HG02970 (cell line): ENCODE measurements at regions not wholly inside any gene's neighbourhood (a gene's known extent, or its start where the extent isn't known, plus 50 kb on each side); places are given as distances from the start of the nearest gene placed in this dataset.
A peak's percentile ranks its signal among the peaks of the same experiment; 100 is the strongest.

Source experiments
- ATAC-seq: cut with Tn5 transposase; IDR thresholded peaks from one replicate; pipeline ENCODE4 v1.9.1; 2021; ENCODE audit warnings: mild to moderate bottlenecking, moderate library complexity, moderate number of reproducible peaks; ENCODE audit not compliant: unreplicated experiment, low FRiP score

DNA sequence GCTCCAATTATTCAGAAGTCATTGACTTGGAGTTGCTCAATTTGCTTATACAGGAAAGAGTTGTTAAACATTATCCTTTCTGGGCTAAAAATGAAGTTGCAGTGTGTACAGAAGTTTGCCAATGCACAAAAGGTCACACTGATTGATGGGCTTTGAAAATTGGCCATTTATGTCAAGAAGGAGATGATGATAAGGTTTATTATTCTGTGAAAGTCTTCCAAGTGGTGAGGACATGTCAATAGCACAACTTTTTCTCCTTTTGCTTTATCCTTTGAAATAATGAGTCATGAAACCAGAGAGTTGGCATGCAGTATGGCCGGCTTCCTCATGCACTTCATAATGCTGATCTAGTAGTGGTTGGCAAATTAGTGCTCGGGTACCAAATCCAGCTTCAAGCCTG lies 848.5 kb upstream of the WWC1 start:
- no peak for ATAC-seq

DNA sequence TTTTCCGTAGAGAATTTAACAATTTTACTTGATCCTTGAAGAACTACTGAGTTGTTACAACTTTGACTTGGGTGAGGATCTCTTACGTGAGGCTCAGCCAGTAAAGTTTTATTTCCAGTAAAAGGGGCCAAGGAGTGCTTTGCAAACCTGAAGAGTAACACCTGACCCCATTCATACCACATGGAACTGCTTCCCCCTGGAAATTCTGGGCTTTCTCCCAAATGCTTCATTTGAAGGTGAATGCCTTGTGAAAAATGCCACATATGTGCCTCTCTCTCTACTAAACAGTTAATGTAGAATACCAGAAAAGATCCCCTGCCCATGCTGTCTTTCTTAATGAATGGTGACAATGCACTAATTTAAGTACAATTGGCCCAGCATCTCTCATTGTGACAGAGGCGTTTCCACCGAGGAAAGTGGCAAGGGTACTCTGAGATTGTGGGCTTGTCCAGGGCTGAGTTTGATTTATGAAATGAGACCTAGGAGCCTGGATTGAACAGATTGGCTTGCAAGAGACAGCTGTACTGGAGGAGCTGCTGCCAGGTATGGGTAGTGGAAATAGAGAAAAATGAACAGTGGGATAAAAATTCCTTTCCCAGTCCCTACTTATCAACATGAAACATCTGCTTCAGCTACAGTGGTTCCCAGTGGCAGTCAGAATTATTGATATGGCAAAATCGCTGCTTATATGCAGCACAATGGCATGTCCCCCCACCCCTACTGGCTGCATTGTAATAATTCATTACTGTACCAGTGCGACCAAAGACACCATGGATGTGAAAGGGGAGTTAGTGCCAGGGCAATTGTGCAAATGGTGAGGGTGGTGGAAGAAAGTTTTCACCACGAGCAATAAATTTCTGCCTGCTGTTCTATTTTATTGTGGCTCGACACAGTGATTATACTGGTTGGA lies 843.7 kb upstream of the WWC1 start:
- no peak for ATAC-seq

DNA sequence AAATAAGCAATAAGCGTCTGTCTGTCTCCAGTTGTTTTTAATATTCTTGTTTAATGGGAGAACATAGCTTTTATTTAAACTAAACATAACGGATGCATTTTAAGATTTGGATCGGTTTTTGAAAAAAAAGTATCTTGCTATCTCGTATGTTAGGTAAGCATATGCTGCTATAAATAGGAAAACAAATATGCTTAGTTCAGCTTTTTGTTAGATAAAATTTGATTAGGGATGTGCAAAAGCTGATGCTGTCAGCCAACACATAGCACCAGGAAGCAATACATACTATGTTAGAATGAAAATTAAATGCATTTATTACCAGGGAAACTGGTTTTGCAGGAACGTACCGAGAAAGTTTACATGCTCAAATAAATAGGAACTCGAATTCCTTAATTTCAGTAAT lies 843.1 kb upstream of the WWC1 start:
- no peak for ATAC-seq

DNA sequence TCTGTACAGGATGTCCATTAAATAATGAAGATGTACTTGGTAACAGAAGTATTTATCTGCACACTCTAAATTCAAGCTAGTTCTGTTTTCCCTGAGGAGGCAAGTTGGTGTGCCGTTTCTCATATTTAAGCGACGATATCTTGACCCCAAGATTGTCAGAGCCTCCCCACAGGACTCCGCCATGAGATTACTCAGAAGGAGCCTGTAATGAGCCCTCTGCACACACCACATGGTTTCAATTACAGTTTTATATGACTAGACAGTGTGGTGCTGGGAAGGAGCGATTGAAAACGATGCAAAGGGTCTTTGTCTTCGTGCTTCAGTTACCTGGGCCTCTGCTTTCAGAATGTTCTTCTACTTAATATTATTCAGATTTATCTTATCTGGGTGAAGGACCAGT lies 840.4 kb upstream of the WWC1 start:
- ATAC-seq: no peak

DNA sequence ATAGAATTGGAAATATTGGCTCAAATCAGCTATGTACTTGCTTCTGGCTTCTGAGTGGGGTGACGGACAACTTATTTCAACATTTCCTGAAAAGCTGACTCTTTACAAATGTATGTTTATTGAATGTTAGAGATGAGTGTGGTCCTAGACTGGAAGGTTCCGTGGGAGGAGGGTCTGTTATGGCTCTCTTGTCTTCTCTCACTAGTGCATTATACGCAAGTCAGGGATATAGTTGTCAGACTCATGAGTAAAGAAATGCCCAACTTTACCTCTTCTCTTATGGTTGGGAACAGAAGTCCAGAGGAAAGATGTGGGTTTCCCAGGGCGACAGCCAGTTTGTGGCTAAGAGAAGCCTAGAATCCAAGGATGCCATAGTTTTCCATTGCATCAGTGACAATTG lies 839.3 kb upstream of the WWC1 start:
- ATAC-seq: no peak

DNA sequence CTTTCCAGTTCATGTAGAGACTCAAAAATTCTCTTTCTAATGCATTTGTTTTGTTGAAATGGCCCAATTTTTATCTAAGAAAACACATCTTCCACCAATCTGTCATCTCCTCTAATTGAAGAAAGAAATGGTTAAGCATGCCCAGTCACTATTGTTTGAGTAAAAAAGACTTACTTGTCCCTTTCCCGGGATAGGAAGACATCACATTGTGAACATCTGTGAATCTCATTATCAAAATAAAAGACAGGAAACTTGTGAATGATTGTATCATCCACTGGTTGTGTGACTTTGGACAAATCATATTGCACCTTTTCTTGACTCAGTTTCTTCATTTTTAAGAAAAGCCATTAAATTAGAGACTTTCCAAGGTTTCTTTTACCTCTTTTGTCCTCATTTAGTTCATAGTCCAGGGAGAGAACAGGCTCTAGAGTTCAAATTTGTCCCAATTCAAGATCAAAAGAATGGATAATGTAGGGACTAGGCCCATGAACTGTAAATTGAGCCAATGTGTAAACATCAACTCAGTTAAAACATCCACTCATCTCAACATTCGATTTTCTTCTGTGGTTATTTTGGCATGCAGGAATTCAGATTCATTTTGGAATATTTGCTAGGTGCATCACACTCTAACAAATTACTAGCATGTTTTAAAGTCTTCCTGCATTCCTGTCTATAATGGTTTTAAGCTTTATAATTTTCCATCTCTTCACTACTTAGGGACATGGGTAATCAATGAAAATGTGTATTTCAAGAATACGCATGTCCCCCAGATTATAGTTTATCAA lies 838.0 kb upstream of the WWC1 start:
- no peak for ATAC-seq

DNA sequence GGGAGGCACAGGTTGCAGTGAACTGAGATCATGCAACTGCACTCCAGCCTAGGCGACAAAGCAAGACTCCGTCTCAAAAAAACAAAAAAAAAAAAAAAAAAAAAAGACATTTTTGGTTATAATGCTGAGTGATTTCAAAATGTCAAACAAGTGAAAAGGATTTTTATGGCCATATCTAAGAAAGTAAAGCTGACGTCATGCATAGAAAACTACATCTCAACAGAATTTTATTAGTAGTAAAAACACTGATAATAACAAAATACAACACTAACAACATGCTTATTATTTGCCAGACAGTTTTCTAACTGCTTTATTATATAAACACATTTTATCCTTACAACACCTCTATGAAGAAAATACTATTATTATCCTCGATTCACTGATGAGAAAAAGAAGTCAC lies 833.0 kb upstream of the WWC1 start:
- ATAC-seq: no peak

DNA sequence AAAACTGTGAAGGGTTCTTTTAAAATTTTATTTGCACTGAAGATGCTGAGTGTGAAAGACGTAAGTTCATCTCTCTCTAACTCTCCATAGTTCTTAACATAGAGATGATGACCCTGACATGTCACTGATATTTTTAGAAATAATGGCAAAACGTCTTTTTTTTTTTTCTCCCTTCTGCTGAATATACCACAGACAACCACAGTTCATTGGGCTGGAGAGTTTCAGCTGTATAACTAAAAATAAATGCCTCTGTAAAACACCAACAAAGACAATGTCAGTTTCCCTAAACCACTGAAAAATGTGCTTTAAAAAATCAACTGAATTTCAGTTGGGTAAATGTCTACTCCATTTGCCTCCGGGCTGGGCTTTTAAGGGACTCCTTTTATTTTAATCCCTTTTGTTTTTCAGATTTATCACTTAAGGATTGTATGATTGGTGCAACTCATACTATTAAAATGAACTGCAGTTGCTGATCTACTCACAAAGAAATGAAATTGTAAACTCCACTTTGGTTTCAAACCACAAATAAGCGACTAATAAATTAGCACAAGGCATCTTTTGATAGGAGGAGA lies 830.9 kb upstream of the WWC1 start:
- no peak for ATAC-seq

DNA sequence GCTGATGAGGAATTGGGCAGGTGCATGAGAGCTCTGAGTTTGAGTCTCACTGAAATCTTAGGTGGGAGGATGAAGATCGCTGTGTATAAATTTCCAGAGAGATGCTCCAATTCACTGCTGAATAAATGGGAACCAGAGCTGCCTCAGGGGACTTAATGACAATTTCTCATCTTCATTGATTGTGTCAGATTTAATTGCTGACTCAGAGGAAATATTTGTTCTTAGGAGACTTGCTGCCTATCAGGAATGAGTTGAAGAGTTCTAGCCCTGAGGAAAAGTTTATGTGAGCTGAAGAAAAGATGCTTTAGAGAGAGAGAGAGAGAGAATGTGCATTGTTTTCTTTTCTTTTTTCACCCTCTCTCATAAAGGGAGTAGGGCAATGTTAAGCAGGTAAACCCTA lies 827.5 kb upstream of the WWC1 start:
- ATAC-seq: no peak

DNA sequence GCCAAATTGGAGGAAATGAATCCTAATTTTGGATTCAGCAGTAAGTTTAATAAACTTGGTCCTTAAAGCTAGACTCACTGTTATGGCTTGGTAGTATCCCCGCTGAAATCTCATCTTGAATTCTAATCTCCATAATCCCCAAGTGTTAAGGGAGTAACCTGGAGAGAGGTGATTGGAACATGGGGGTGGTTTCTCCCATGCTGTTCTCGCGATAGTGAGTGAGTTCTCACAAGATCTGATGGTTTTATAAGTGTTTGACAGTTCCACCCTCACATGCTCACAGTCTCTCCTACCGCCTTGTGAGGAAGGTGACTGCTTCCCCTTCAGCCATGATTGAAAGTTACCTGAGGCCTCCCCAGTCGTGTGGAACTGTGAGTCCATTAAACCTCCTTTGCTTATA lies 824.5 kb upstream of the WWC1 start:
- ATAC-seq: no peak

DNA sequence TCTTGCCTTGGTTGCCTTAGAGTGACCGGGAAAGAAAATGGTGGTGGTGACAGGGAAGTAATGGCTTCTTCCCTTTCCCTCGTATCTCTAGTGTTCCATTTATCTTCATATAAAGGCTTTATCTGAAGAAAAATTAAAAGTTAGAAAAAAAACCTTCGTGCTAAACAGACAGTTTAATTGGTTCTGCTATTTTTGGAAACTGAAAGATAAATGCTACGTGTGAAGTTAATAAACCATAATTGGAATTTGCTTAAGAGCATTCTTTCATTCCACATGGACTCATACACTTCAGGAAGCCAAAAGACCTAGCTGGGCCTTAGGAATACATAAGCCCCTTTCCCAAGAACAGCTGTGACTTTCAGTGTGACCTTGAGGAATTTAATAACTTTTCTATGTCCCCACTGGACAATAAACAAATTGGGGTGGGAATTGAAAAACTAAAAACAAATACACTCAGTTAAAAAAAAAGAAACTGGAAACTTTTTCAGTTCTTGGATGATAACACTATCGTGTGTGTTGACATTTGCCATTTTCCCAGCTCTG lies 818.8 kb upstream of the WWC1 start:
- ATAC-seq: no peak

DNA sequence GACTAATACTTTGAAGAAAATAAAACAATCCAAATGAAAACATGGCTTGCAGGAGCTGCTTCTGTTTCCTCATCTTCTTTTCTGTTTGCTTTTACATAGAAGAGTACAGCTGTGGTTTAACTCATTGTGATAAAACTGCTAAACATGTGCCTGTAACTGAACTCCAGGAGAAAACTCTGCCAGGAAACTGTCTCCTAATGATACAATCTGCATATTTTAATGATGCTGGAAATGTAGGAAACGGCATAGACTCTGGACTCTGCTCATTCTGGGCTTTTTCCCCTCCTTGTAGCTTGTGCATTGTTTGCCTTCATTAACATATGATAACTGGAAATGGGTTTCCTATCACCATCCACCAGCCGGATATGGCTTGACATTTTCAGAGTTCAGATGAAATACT lies 813.3 kb upstream of the WWC1 start:
- ATAC-seq: no peak

DNA sequence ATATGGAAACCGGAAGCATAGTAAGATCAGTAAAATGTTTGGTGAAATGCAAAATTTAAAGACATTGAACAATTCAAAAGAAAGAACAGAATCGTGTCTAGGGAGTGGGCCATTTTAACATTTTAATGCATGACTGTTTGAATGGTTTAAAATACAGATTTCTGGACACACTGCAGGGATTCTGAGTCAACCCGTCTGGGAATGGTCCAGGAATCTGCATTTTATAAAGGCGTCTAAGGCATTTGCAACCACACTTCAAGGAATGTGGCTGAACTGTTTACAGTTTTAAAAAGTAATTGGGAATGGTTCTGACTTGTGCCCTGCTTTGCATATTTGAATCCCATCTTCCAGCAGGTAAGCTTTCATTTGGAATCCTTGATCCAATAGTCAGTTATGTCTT lies 811.7 kb upstream of the WWC1 start:
- no peak for ATAC-seq

DNA sequence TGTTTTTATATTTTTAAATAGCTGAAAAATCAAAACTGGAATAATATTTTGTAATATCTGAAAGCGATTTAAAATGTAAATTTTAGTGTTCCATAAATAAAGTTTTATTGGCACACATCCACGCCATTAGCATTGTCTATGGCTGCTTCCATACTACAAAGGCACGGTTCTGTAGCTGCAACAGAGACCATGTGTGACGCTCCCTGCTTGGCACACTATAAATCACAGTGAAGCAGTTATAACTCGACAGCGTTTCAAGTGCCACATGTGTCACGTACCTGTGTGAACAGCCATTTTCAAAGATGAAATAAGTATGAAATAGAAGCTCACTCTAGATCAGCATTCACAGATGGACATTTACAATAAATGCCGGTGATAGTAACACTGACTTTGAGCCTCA lies 810.1 kb upstream of the WWC1 start:
- ATAC-seq: no peak

DNA sequence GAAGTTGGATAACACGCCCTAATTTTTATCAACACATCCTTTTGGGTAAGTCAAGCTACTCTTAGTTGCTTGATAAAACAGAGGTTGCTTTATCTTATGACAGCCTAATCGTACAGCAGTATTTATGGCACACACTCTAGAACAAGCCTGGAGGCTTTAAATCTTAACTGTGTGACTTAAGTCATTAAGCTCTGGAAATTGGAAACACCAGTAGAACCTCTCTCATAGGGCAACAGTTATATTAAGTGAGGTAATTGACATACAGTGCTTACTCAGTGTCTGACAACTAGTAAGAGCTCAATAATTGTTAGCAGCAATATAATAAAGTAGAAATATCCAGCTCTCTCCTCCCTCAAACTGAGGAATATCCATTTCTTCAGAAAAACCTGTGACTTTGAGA lies 808.9 kb upstream of the WWC1 start:
- no peak for ATAC-seq

DNA sequence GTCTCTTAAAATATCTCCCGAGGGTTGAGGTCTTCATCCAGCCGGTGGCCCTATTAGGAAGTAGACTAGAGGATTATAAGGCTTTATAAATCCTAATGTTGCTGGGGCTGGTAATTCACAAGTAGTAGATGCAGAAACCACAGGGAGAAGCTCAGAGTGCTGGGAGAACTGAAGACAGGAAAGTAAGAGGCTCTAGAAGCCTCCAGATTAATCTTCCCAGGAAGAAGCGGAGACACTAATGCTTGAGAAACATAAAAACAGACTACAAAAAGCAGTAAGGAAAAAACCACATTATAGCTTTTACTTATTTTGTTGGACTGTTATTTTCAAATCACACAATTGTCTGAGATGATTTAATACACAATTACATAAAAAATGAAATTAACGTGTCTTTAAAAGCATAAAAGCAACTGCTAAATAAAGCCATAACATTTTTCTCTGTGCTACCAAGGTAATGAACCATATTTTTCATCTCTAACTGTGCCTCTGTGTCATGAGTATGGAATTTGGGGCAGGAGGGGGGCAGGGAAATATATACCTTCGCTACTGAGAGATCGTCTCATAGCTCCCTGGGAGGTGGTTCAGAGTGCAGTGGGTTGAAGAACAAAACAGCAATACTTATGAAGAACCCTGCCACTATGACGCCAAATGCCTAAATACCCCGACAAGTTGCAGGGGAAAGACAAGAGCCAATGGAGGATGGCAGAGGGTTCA lies 806.2 kb upstream of the WWC1 start:
- no peak for ATAC-seq

DNA sequence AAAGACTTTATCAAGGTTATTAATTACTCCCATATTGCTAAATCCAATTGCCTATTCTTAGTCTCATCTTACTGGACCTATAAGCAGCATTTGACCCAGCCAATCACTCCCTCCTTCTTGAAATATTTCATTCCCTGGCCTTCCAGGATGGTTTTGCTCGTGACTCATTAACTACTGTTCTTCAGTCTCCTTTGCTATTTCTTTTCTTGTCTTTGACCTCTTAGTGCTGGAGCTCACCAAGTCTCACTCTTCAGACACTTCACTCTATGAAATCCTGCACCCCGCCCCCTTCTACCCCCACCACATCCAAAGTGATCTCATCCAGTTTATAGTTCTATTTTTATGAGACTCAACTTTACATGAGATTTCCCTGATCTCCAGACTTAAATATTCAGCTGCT lies 803.1 kb upstream of the WWC1 start:
- no peak for ATAC-seq

DNA sequence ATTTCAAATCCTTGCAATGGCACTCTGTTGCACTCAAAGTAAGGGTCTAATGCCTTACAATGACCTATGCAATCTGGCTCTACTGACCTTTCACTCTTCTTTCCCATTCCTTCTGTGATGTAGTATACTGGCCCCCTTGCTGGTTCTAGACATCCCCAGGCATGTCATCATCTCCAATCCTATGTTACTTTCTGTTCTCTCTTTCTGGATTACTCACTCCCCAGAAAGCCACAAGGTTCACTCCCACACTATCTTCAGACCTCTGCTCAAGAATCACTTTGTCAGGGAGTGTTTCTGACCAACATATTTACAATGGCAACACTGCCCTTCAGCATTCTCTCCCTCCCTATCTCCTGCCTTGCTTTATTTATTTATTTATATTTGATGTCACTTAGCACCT lies 802.2 kb upstream of the WWC1 start:
- peak; percentile 52 for ATAC-seq

DNA sequence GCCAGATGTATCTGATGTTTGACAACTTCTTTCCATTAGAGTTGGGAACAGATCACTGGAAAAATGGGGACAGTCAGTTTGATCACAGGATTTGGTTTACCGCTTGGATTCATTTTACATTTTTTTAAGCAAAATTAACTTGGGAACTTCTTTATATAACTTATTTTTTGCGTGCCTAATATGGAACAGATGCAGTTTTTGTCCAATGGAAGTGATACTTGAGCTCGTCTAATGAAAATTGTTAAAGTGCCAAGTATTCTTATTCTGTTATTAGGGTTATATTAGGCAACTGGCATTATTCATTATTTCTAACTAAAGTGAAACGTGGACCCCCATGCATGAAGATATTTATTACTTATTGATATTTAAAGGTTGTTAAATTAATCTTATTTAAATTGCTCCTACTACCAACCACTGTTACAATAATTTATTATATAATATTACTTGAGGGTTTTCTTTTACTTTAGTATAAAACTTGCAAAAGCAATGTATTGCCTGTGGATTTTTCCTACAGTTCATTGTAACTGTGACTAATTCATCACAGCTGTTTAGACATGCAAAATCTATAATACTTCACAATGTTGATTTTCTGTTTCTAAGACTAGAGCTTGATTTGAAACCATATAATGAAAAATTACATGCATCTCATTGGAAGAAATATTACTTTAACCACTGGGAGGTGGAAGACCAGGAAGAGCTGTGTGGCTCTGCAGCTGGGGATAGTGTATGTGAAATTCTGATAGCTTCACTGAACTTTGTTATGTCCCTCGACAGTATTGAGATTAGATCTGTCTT lies 787.3 kb upstream of the WWC1 start:
- ATAC-seq: no peak
